Endothelial cell (in vitro differentiated cells): ENCODE measurements at regions not wholly inside any gene's neighbourhood (a gene's known extent, or its start where the extent isn't known, plus 50 kb on each side); places are given as distances from the start of the nearest gene placed in this dataset.

Source experiments
- DNase-seq: peaks from one replicate; pipeline ENCODE4 v3.0.0; 2021; ENCODE audit warnings: low spot score
- H3K27ac Mint-ChIP-seq: one replicate; pipeline ENCODE4 v1.8.0; 2021; ENCODE audit warnings: mixed read lengths, inconsistent platforms; ENCODE audit not compliant: unreplicated experiment
- H3K27me3 Mint-ChIP-seq: one replicate; pipeline ENCODE4 v1.8.0; 2021; ENCODE audit warnings: mild to moderate bottlenecking, moderate library complexity, mixed read lengths, inconsistent platforms; ENCODE audit not compliant: unreplicated experiment
- H3K36me3 Mint-ChIP-seq: one replicate; pipeline ENCODE4 v1.8.0; 2021; ENCODE audit warnings: mild to moderate bottlenecking, low read depth, mixed read lengths, inconsistent platforms; ENCODE audit not compliant: unreplicated experiment
- H3K4me1 Mint-ChIP-seq: one replicate; pipeline ENCODE4 v1.8.0; 2021; ENCODE audit warnings: mild to moderate bottlenecking, mixed read lengths, inconsistent platforms; ENCODE audit not compliant: unreplicated experiment
- H3K4me3 Mint-ChIP-seq: one replicate; pipeline ENCODE4 v1.8.0; 2021; ENCODE audit warnings: mild to moderate bottlenecking, mixed read lengths, inconsistent platforms; ENCODE audit not compliant: unreplicated experiment
- H3K9me3 Mint-ChIP-seq: one replicate; pipeline ENCODE4 v1.8.0; 2021; ENCODE audit warnings: mixed read lengths, inconsistent platforms; ENCODE audit not compliant: unreplicated experiment
- TF ChIP-seq, protein P1 (sequence below): fragments of 200-600 bp; sonication (generic); IDR thresholded peaks from one replicate; pipeline ENCODE4 v1.5.0; 2021; ENCODE audit warnings: antibody characterized with exemption; ENCODE audit not compliant: unreplicated experiment

DNA sequence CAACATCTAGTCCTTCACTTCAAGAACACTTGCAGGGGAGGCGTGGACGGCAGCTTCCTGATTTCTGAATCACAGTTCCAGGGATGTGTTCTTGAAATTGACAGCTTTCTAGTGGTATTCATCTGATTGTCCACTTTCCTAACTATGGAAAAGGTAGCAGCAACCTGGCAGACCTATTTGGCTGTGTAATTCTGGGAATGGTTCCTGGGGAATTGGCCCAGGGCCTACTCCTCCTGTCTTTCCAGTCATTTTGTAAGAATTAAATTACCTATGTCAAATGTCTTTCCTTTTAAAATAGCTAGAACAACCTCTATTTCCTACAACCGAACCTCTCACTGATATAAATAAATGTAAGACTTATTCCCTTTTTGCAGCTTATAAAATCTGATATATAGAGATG is 85.5 kb upstream of the RSPO3 start:
- no peak overlapping the region for H3K4me3 Mint-ChIP-seq
- H3K27me3 Mint-ChIP-seq, result no peaks in the 10 kb centered on the region
- no peaks in the 10 kb centered on the region for H3K9me3 Mint-ChIP-seq
- DNase-seq, result no peak
- no peak overlapping the region for H3K27ac Mint-ChIP-seq
- no peaks in the 10 kb centered on the region for H3K4me1 Mint-ChIP-seq
- H3K36me3 Mint-ChIP-seq, result no peaks in the 10 kb centered on the region
- TF ChIP-seq, protein P1, sequence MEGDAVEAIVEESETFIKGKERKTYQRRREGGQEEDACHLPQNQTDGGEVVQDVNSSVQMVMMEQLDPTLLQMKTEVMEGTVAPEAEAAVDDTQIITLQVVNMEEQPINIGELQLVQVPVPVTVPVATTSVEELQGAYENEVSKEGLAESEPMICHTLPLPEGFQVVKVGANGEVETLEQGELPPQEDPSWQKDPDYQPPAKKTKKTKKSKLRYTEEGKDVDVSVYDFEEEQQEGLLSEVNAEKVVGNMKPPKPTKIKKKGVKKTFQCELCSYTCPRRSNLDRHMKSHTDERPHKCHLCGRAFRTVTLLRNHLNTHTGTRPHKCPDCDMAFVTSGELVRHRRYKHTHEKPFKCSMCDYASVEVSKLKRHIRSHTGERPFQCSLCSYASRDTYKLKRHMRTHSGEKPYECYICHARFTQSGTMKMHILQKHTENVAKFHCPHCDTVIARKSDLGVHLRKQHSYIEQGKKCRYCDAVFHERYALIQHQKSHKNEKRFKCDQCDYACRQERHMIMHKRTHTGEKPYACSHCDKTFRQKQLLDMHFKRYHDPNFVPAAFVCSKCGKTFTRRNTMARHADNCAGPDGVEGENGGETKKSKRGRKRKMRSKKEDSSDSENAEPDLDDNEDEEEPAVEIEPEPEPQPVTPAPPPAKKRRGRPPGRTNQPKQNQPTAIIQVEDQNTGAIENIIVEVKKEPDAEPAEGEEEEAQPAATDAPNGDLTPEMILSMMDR, result no peak

DNA sequence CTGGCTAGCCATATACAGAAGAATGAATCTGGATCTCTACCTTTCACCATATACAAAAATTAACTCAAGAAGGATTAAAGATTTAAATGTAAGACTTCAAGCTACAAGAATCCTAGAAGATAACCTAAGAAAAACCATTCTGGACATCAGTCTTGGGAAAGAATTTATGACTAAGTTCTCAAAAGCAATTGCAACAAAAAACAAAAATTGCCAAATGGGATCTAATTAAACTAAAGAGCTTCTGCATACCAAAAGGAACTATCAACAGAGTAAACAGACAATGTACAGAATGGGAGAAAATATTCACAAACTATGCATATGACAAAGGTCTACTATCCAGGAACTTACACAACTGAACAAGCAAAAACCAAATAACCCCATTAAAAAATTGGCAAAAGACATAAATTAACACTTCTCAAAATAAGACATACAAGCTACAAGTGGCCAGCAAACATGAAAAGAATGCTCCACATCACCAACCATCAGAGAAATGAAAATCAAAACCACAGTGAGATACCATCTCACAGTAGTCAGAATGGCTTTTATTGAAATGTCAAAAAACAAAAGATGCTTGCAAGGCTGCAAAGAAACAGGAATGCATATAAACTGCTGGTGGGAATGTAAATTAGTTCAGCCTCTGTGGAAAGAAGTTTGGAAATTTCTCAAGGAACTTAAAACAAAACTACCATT is 66.8 kb upstream of the RSPO3 start:
- H3K27ac Mint-ChIP-seq, result no peak overlapping the region
- peaks cover 4% of the 10 kb centered on the region for H3K36me3 Mint-ChIP-seq
- H3K9me3 Mint-ChIP-seq, result no peaks in the 10 kb centered on the region
- TF ChIP-seq, protein P1, result no peak
- no peaks in the 10 kb centered on the region for H3K4me1 Mint-ChIP-seq
- DNase-seq, result no peak
- H3K4me3 Mint-ChIP-seq, result no peak overlapping the region
- peaks cover 2% of the 10 kb centered on the region for H3K27me3 Mint-ChIP-seq

DNA sequence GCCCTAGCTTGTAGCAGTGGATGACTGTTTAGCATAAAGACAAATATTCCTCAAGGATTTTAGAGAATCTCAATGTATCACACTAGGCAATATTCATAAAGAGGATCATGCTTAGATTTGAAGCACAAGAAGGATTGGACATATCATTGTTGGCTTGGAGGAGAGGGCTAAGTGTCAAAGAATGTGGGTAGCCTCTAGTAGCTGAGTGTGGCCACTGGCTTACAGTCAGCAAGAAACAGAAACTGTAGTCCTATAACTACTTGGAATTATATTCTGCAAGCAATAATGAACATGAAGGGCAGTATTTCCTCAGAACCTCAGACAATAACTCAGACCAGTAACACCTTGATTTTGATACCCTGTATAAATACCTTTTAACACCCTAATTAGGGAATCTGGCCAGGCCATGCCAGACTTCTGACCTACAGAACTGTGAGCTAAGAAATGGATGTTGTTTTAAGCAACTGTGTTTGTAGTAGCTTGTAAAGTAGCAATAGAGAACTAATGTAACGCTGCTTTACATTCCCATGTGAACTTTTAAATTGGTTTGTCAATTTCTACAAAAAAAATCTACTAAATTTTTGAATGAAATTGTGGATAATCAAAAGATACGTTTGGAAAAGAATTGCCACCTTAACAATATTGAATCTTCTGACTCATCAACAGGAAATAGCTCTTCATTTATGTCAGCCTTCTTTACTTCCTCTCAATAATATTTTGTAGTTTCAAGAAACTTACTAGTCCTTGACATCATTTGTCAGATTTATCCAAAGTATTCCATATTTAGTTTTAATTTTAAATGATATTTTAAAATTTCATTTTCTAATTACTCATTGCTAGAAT is 65.2 kb upstream of the RSPO3 start:
- DNase-seq, result no peak
- Mint-ChIP-seq H3K4me3 (no peak overlapping the region), H3K36me3 (no peaks in the 10 kb centered on the region), H3K27me3 (peaks cover 2% of the 10 kb centered on the region), H3K4me1 (no peaks in the 10 kb centered on the region), H3K27ac (no peak overlapping the region), H3K9me3 (peaks cover 2% of the 10 kb centered on the region)
- TF ChIP-seq, protein P1, result no peak

DNA sequence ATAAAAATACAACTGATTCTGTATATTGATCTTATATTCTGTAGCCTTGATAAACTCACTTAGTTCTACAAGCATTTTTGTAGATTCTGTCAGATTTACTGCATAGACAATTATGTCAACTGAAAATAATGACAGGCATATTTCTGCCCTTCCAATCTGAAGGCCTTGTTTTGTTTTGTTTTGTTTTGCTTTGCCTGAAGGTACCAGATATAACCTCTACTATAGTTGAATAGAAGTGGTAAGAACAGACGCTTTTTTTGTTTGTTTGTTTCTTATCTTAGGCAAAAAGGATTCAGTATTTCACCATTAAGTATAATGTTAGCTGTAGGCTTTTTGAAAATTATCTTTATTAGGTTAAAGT is 64.6 kb upstream of the RSPO3 start:
- H3K4me3 Mint-ChIP-seq, result no peak overlapping the region
- H3K4me1 Mint-ChIP-seq, result no peaks in the 10 kb centered on the region
- no peak overlapping the region for H3K27ac Mint-ChIP-seq
- DNase-seq, result no peak
- peaks cover 7% of the 10 kb centered on the region for H3K9me3 Mint-ChIP-seq
- H3K36me3 Mint-ChIP-seq, result no peaks in the 10 kb centered on the region
- TF ChIP-seq, protein P1, result no peak
- peaks cover 2% of the 10 kb centered on the region for H3K27me3 Mint-ChIP-seq

DNA sequence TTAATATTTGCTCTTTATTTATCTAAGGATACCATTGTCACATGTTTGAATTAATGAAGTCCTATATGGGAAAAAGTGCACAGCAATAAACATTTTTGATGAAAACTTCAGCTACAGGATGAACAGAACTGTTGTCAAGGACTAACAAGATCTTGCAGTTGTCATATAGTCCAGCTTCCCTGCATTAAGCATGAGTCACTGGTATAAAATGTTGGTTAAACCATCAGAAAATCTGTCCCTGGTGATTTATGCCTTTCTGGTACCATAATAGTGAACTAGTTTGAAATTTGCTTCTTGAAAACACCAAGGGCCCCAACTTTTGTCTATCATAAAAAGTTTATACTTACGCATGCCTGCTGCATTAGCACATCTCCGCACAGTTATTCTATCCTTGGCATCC is 60.4 kb upstream of the RSPO3 start:
- H3K4me1 Mint-ChIP-seq, result no peaks in the 10 kb centered on the region
- no peaks in the 10 kb centered on the region for H3K27me3 Mint-ChIP-seq
- H3K9me3 Mint-ChIP-seq, result peaks cover 7% of the 10 kb centered on the region
- H3K27ac Mint-ChIP-seq, result no peak overlapping the region
- TF ChIP-seq, protein P1, result no peak
- no peak for DNase-seq
- no peak overlapping the region for H3K4me3 Mint-ChIP-seq
- H3K36me3 Mint-ChIP-seq, result no peaks in the 10 kb centered on the region
